Activated CD4-positive, alpha-beta memory T cell treated with anti-CD3 and anti-CD28 coated beads for 36 hours (primary cell): ENCODE measurements at regions not wholly inside any gene's neighbourhood (a gene's known extent, or its start where the extent isn't known, plus 50 kb on each side); places are given as distances from the start of the nearest gene placed in this dataset.
"Not testable (repeated sequence)": the region's sequence is repeated elsewhere in the genome, so short reads cannot be mapped to it uniquely, and the experiment has no call there.

Source experiments
- CTCF ChIA-PET: fragments of 350-600 bp; sonication (Branson Sonifier 250); formaldehyde crosslinking; loops from one replicate; lab custom pipeline; 2021; ENCODE audit warnings: antibody characterized with exemption, inconsistent platforms; lab: Charles Lee
- POLR2A ChIA-PET: fragments of 350-600 bp; sonication (Branson Sonifier 250); formaldehyde crosslinking; loops from one replicate; lab custom pipeline; 2021; ENCODE audit warnings: antibody characterized with exemption; lab: Charles Lee
- DNase-seq: peaks from one replicate; pipeline ENCODE4 v3.0.0-alpha.2; 2020
- H3K27ac Mint-ChIP-seq: one replicate; pipeline ENCODE4 v1.8.0; 2021; ENCODE audit warnings: mixed read lengths
- H3K27me3 Mint-ChIP-seq: one replicate; pipeline ENCODE4 v1.8.0; 2021; ENCODE audit warnings: mixed read lengths
- H3K36me3 Mint-ChIP-seq: one replicate; pipeline ENCODE4 v1.8.0; 2021; ENCODE audit warnings: mixed read lengths
- H3K4me1 Mint-ChIP-seq: one replicate; pipeline ENCODE4 v1.8.0; 2021; ENCODE audit warnings: low read depth, mixed read lengths
- H3K4me3 Mint-ChIP-seq: one replicate; pipeline ENCODE4 v1.8.0; 2021; ENCODE audit warnings: mild to moderate bottlenecking, mixed read lengths
- H3K9me3 Mint-ChIP-seq: one replicate; pipeline ENCODE4 v1.8.0; 2021; ENCODE audit warnings: mixed read lengths
- intact Hi-C: fragments of 100-400 bp; cut with micrococcal nuclease; formaldehyde crosslinking; loops from one replicate; pipeline ENCODE4 v1.15.1; 2023

DNA sequence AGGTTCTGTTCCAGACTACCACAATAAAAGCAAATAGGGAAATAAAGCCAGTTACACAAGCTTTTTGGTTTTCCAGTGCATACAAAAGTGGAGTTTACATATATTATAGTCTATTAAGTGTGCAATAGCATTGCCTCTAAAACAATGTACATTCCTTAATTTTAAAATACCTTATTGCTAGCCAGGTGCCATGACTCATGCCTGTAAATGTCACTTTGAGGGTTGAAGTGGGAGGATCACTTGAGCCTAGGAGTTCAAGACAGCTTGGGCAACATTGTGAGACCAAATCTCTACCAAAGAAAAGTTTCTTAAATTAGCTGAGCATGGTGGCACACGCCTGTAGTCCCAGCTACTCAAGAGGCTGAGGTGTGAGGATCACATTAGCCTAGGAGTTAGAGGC, 52.9 kb upstream of the IMP4 start:
- Mint-ChIP-seq H3K36me3 (no peaks in the 10 kb centered on the region), H3K27me3 (peaks cover 12% of the 10 kb centered on the region), H3K4me1 (no peaks in the 10 kb centered on the region), H3K9me3 (no peaks in the 10 kb centered on the region), H3K27ac (no peak overlapping the region), H3K4me3 (no peak overlapping the region)
- CTCF ChIA-PET: no interaction called here
- no peak for DNase-seq
- intact Hi-C loops: no loop called here
- POLR2A ChIA-PET: no interaction called here

DNA sequence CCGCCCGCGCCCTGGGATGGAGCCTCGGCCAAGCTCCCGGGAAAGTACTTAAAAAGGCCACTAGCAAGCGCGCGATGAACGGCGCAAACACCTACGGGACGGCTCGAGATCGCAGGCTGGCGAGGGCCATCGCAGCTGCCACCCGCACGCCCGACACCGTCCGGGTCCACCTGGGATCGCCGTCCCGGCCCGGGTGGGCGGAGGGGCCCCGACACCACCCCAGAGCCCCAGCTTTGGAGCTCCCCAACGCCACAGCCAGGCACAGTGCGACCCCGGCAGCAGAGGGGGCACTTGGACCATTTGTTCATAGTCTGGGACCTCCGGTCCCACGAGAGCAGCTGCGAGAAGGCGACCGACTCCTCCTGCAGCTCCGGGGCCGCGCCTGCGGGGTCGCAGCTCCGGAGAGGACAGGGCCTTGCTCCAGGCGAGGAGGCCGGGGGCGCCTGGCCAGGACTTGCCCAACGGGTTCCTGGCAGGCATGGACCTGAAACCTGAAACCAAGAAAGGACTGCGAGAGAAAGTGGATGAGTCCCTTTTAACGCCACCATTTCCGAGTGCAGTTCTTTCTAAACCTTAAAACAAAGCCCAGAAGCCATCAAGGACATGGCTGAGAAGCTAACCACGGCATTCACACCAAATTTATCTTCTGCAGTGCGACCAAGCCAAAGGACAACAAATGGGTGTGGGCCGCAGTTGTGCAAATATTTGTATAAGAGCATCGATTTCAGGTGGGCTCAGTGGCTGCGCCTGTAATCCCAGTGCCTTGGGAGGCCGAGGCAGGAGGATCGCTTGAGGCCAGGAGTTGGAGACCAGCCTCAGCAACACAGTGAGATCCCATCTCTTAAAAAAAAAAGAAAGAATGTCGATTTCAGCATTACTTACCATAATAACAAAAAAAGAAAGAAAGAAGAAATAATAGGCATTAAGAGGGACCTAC, 54.0 kb upstream of the IMP4 start:
- intact Hi-C loops: no loop called here
- H3K4me3 Mint-ChIP-seq: no peak overlapping the region
- CTCF ChIA-PET: no interaction called here
- POLR2A ChIA-PET: no interaction called here
- H3K4me1 Mint-ChIP-seq: no peaks in the 10 kb centered on the region
- no peaks in the 10 kb centered on the region for H3K36me3 Mint-ChIP-seq
- H3K27ac Mint-ChIP-seq: no peak overlapping the region
- peaks cover 8% of the 10 kb centered on the region for H3K27me3 Mint-ChIP-seq
- DNase-seq: no peak
- H3K9me3 Mint-ChIP-seq: no peaks in the 10 kb centered on the region

DNA sequence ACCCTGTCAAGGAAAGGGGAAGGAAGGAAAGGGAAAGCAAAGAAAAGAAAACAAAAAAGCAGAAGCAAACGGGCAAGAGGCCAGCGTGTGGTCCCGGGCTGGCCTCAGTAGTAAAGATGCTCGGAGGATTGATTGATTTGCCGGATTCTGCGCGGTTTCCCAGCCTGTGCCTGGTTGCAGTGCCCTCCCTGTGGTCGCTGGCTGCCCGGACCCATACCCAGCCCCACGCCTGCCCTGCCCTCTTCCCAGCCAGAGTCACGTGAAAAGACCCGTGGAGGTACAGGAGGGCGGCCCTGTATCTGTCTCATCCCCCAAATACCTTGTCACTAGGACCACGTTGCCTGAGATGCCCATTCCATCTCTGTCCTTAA, 55.1 kb upstream of the IMP4 start:
- intact Hi-C loops: no loop called here

DNA sequence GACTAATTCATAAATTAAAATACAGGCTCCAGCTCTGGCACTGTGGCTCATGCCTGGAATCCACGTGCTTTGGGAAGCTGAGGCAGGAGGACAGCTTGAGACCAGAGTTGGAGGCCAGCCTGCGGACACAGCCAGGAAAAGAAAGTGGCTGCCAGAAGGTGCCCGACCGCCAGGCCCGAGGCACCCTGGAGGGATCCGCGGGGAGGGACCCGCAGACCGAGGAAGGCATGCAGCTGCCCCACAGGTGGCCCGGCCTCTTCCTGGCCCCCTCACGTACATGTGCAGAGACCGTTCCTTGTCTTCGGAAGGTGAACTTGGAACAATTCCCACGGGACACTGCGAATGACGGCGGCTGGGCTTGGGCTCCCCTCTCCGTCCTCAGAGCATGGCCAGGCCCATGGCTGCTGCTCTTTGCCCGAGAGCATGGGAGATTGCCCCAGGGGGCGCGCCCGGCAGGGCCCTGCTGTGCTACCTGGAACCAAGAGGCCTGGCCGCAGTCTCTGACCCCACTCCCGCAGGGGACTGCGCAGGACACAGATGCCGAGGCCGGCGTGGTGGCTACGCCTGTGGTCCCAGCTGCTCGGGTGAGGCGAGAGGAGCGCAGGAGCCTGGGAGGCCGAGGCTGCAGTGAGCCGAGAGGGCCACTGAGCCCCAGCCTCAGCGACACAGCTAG, 55.6 kb upstream of the IMP4 start:
- CTCF ChIA-PET: no interaction called here
- H3K4me1 Mint-ChIP-seq: no peaks in the 10 kb centered on the region
- no peak overlapping the region for H3K27ac Mint-ChIP-seq
- POLR2A ChIA-PET: no interaction called here
- intact Hi-C loops: no loop called here
- DNase-seq: no peak
- H3K9me3 Mint-ChIP-seq: no peaks in the 10 kb centered on the region
- H3K27me3 Mint-ChIP-seq: peaks cover 1% of the 10 kb centered on the region
- no peaks in the 10 kb centered on the region for H3K36me3 Mint-ChIP-seq
- no peak overlapping the region for H3K4me3 Mint-ChIP-seq

More for the DNA sequence above, 55.1 kb upstream of the IMP4 start:
- Mint-ChIP-seq H3K4me3 (no peak overlapping the region), H3K9me3 (no peaks in the 10 kb centered on the region), H3K4me1 (no peaks in the 10 kb centered on the region), H3K36me3 (no peaks in the 10 kb centered on the region), H3K27me3 (peaks cover 4% of the 10 kb centered on the region), H3K27ac (no peak overlapping the region)
- DNase-seq: no peak
- ChIA-PET CTCF (no interaction called here), POLR2A (no interaction called here)

DNA sequence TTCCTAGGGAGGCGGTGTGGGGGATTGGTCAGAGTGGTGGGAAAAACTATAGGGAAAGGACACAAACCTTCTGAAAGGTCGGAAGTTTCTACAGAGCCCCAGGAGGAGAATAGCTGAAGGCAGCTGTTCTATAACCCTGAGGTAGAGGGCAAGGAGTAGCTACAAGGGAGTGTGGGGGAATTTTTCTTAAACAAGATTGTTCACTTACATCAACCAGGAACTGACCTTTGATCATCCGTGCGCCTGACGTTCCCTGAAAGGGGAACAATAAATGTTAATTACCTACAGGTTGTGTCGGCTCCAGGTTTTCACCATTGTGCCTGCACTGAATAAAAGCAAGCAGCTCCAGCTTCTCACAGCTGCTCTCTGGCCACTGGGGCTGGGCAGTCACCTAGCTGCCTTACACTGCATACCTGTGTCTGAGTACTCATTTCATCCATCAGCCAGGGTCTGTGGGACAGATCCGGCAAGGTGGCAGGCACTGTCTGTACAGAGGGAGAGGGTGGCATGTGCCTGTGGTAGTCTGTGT, 59.3 kb upstream of the IMP4 start:
- POLR2A ChIA-PET, H3K27ac Mint-ChIP-seq, H3K36me3 Mint-ChIP-seq: not testable (repeated sequence)

DNA sequence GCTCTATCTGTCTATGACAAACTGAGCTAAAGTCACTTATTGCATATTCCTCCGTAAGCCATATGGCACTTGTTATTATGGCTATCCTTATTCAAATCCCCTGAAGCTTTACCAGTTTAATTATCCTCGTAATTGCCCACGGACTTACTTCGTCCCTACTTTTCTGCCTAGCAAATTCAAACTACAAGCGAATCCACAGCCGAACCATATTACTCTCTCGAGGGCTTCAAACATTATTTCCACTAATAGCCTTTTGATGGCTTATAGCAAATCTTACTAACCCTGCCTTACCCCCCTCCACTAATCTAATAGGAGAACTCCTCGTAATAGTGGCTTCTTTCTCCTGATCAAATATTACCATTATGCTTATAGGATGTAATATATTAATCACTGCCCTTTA, 63.1 kb upstream of the IMP4 start:
- H3K9me3 Mint-ChIP-seq, H3K27me3 Mint-ChIP-seq, intact Hi-C loops, CTCF ChIA-PET, H3K4me3 Mint-ChIP-seq, H3K4me1 Mint-ChIP-seq, POLR2A ChIA-PET, H3K27ac Mint-ChIP-seq, DNase-seq, H3K36me3 Mint-ChIP-seq: not testable (repeated sequence)

More for the DNA sequence above, 59.3 kb upstream of the IMP4 start:
- H3K4me1 Mint-ChIP-seq, CTCF ChIA-PET, DNase-seq, H3K4me3 Mint-ChIP-seq, H3K9me3 Mint-ChIP-seq, intact Hi-C loops, H3K27me3 Mint-ChIP-seq: not testable (repeated sequence)

DNA sequence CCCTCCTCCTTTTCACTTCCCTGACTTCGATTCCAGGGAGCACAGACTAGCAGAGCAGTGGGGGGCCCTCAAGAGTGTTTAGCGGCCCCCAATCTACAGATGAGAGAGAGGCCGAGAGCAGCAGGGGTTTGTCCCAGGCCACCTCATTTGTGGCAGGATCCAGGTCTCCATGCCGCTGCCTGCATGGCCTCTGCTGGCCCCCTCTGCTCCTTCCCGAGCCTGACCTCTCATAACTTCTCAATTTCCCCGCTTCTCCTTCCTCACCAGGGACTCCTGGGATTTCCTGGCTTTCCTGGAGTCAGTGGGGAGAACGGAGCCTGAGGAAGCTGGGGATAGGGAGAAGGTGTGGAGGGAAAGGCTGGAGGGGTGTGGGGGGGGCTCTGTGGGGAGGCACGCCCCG, 70.1 kb upstream of the TUBA3E start:
- intact Hi-C loops, DNase-seq, H3K27ac Mint-ChIP-seq, CTCF ChIA-PET, H3K27me3 Mint-ChIP-seq, H3K4me3 Mint-ChIP-seq, H3K4me1 Mint-ChIP-seq, POLR2A ChIA-PET, H3K36me3 Mint-ChIP-seq: not testable (repeated sequence)
- H3K9me3 Mint-ChIP-seq: peaks cover 18% of the 10 kb centered on the region

DNA sequence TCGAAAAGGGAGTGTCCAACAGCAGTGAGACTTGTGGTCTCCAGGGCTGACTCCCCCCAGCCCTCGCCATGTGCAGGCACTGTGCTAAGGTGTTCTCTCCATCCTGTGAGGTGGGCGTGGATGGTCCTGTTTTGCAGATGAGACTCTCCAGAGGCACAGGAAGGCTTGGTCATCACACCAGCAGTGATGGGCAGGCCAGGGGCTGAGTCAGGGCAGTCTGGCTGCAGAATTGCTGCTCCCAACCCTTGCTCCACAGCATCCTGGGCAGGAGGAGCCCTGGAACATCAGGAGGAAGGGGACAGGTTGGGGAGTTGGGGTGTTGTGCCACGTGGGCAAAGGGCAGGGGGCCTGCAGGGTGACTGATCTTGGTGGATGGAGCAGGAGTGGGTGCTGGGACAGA, 69.3 kb upstream of the TUBA3E start:
- H3K36me3 Mint-ChIP-seq, H3K4me3 Mint-ChIP-seq, DNase-seq, H3K4me1 Mint-ChIP-seq, POLR2A ChIA-PET, H3K27me3 Mint-ChIP-seq, CTCF ChIA-PET, H3K27ac Mint-ChIP-seq, intact Hi-C loops: not testable (repeated sequence)
- peaks cover 18% of the 10 kb centered on the region for H3K9me3 Mint-ChIP-seq

DNA sequence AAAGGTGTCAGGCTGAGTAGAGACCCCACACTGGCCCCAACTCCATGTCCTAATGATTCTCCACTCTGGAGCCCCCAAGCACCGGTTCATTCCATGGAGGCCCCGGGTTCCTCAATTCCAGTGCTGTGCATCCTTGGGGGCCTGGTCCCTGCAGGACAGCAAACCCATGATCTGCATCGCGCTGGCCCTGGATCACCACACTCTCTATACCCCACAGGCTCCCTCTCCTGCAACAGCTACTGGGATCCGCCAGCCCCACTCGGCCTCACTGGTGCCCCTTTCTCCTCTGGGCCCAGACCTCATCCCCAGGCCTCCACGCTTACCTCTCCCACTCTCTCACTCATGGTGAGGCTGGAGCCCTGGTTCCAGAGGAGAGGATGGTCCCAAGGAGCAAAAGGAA, 68.6 kb upstream of the TUBA3E start:
- H3K9me3 Mint-ChIP-seq: peaks cover 18% of the 10 kb centered on the region
- H3K27me3 Mint-ChIP-seq, H3K27ac Mint-ChIP-seq, H3K4me3 Mint-ChIP-seq, H3K4me1 Mint-ChIP-seq, intact Hi-C loops, H3K36me3 Mint-ChIP-seq, CTCF ChIA-PET, DNase-seq, POLR2A ChIA-PET: not testable (repeated sequence)

DNA sequence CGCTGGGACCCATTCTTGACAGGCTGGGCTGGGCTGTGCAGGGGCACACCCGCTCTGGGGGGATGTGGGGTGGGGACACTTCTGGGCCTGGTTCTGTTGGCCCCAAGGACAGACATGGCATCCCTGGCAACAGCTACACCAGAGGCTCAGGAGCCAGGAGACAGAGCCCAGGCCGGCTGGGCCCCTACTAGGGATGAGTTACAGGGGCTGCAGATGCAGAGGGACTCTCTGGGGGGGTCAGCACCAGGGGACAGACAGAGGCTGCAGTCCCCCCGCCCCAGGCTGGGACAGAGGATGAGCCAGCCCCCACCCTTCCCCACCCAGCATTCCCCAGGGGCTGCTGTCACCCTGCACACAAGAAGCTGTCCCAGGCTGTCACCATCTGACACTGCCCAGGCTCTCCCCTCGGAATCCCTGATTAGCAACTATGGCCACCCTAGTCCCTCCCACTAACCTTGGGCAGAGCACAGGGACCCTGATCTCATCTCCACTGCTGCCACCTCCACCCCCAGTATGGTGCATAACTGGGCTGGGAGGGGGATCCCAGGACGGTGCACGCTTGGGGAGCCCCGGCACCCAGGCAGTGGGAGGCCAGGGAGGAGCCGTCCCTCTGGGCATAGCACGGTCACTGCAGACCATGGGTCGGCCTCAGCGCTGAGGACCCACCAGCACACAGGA, 67.5 kb upstream of the TUBA3E start:
- H3K9me3 Mint-ChIP-seq: not testable (repeated sequence)

DNA sequence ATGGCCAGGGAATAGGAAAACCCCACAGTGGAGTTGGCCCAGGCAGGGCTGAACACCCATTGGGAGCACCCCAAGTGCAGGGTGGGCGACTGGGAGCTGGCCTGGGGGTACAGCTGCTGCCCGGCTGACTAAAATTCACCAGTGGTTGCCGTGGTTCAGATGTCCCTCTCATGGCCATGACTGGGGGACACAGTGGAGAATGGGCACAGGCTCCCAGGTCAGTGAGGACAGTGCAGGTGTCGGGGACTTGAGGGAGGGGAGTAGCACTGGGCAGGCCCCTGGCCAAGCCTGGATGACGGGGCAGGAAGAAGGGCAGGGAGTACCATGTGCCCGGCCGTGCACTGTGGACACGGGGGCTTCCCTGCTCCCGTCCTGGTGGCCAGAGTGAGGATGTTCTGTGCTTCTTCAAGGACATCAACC, 66.7 kb upstream of the TUBA3E start:
- POLR2A ChIA-PET, CTCF ChIA-PET, H3K36me3 Mint-ChIP-seq, DNase-seq, intact Hi-C loops, H3K4me1 Mint-ChIP-seq, H3K4me3 Mint-ChIP-seq, H3K9me3 Mint-ChIP-seq, H3K27me3 Mint-ChIP-seq, H3K27ac Mint-ChIP-seq: not testable (repeated sequence)

More for the DNA sequence above, 67.5 kb upstream of the TUBA3E start:
- POLR2A ChIA-PET, H3K4me3 Mint-ChIP-seq, H3K27ac Mint-ChIP-seq, H3K36me3 Mint-ChIP-seq, H3K27me3 Mint-ChIP-seq, H3K4me1 Mint-ChIP-seq, CTCF ChIA-PET, intact Hi-C loops, DNase-seq: not testable (repeated sequence)

DNA sequence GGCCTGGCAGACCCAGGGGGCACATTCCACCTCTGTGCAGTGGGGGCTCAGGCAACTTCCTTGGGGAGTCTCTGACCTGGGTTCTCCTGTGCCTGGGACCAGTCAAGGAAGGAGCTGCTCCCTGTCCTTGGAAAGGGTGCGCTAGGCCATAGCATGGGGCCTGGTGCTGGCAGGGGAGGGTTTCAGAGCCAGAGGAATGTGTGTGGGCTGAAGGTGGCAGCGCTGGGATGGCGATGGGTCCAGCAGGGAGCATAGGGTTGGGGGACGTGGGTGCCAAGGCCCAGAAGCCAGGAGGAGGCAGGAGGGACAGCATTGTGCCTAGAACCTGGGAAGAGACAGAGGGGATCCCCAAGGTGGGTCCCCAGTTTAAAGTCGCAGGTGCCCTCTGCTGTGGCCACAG, 66.3 kb upstream of the TUBA3E start:
- ChIA-PET POLR2A (no interaction called here), CTCF (no interaction called here)
- Mint-ChIP-seq H3K36me3 (no peaks in the 10 kb centered on the region), H3K4me1 (no peaks in the 10 kb centered on the region), H3K27ac (no peak overlapping the region), H3K4me3 (no peak overlapping the region), H3K27me3 (peaks cover 8% of the 10 kb centered on the region), H3K9me3 (no peaks in the 10 kb centered on the region)
- intact Hi-C loops: no loop called here
- no peak for DNase-seq
